Stimulated activated CD4-positive, alpha-beta T cell treated with anti-CD3 and anti-CD28 coated beads, Interleukin-2, amount 100 ng/mL, for 4 hours (primary cell): ENCODE measurements at regions not wholly inside any gene's neighbourhood (a gene's known extent, or its start where the extent isn't known, plus 50 kb on each side); places are given as distances from the start of the nearest gene placed in this dataset.
"Not testable (repeated sequence)": the region's sequence is repeated elsewhere in the genome, so short reads cannot be mapped to it uniquely, and the experiment has no call there.

Experiments
- DNase-seq: peaks from one replicate; pipeline ENCODE4 v3.0.0-alpha.2; 2020; ENCODE audit warnings: low read depth

DNA sequence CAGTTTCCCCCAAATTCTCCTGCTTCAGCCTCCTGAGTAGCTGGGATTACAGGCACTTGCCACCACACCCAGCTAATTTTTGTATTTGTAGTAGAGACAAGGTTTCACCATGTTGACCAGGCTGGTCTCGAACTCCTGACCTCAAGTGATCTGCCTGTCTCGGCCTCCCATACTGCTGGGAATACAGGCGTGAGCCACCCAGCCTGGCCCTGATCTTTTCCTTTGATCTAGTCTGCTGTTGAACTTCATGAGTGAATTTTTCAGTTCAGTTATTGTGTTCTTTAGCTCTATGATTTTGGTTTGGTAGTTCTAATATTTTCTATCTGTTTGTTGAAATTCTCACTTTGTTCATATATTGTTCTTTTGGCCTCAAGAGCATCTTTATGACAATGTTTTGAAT, 83.4 kb upstream of the RAP2C start:
- DNase-seq: not testable (repeated sequence)

DNA sequence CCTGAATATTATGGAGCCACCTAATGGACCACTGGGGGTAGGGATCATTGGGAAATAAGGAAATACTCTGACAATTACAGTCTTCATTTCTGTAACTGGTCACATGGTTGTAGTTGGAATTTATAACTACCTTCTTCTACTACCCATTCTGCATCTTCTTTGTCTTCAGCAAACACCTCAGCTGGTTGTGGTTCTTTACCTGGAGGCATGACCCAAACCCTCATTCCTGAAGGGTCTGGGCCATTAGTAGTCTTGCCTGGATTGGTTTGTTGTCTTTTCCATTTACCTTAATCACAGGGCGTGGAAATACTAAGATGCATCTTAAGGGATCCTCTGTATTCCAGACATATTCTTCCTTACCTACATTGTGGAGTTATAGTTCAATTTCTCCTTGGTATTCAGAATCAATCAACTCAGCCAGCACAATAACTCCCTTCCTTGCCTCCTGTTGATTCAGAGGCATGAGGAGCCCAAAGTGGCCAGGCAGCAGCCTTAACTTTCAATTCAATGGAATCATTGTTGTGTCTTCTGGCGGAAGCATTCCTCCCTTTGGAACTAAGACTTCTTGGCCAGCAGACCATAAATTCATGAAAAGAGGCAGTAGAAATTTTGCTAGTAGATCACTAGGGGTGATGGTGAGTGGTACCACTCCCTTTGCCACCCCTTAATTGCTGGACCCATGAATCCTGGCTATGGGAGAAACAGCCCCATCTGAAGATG, 75.7 kb upstream of the RAP2C start:
- no peak for DNase-seq

DNA sequence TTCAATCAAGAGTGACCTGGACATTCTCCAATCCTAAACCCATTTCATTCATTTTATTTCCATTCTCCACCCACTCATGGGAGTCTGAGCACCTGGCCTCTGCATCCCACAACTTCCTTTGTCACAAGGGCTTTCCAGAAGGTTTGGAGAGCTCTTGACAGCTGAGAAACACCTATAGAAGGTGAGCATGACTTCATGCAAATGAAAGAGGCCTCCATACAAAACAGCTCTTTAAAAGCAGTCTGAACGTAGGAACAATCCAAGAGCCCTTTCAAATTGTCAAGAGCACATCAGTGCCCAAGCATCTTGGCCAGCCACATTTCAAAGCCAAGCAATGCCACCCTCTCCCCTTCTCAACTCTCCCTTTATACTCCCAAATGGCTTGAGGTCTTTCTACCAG, 74.9 kb upstream of the RAP2C start:
- no peak for DNase-seq

DNA sequence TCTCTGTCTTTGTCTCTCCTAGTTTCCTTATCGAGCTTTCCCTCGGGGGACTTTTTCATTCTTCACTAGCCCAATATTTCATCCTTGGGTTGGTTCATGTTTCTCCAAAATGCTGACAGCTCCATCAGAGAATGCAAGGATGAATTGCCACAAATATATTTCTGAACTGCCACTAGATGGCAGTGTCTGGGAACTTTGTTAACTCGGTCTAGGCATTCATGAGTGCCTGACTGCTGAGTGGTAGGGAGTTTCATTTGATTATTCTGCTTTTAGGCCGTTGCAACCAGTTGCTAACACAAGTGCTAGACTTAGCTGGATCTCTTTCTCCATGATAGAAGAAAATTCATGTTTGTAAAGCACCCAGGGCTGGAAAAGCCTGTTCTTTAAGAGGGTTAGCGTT, 73.5 kb upstream of the RAP2C start:
- peak; percentile 2 for DNase-seq

DNA sequence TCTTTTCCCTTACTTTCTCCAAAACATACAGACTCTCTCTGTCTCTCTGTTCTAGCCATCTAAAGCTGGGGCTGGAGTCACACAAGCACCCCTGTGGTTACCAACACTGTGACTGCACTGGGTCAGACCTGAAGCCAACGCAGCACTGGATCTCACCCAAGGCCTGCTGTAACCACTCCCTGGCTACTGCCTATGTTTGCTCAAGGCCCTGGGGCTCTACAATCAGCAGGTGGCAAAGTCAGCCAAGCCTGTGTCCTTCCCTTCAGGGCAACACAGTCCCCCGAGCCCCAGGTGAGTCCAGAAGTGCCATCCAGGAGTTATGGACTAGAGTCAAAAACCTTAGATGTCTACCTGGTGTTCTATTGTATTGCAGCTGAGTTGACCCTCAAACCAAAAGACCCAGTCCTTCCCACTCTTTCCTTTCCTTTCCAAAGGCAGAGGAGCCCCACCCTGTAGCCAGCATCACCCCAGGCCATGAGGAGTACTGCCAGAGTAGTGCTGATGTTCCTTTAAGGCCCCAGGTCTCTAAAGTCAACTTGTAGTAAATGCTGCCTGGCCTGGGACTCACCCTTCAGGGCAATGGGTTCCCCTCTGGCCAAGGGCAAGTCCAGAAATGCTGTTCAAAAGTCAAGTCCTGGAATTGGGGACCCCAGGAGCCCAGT, 58.8 kb upstream of the RAP2C start:
- no peak for DNase-seq

DNA sequence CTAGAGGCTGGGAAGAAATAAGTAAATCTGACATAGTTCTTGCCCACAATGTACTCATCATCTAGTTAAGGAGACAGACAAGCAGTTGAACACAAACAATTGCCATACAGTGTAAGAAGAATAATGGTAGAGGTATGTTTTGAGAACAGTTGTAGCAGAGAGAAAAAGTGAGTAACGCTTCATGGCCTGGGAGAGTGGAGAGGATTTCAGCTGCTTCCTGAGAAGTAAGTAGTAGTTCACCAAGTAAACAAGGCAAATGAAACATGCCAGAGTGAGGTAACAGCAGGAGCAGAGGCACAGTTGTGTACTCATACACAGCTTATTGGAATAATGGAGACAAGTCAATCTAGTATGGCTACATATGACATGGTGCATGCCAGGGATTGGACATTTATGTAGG, 53.6 kb upstream of the RAP2C start:
- no peak for DNase-seq

DNA sequence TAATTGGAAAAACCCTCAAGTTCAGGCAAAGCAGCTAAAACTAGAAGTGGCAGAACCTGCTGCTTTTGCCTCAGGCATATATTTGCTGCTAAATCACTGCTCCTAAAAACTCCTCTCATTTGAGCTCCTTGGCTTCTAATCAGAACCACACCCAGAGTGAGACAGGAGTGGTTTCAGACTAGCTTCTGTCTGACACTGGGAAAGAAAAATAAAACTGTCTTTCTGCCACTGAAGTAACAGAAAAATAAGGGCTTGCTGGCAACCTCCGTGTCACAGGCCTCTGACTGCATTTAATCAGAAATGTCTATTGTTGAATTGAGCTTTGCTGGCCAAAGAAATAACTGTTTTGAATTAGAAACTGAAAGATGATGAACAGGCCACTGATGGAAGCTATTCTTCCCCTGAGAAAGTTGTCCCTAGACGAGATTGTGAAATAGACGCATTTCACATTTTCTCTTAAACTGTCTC, 52.1 kb upstream of the RAP2C start:
- no peak for DNase-seq

DNA sequence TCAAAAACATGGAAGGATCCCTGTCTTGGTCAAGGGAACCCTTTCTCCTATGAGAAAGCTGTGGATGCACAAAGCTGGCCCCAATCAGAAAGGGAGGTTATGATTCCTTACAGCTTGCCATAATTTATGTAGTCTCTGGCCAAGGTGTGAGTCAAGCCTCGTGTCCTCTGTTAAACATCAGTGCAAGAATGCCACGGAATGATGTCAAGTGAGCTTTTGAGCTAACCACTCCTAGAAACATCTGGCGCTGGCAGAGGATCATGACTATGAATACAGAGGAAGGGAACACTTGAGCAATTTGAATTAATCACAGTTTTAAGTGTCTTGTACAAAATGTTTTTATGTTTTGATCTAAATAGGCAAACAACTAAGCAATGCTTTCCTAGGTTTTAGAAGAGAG, 51.5 kb upstream of the RAP2C start:
- DNase-seq: no peak

DNA sequence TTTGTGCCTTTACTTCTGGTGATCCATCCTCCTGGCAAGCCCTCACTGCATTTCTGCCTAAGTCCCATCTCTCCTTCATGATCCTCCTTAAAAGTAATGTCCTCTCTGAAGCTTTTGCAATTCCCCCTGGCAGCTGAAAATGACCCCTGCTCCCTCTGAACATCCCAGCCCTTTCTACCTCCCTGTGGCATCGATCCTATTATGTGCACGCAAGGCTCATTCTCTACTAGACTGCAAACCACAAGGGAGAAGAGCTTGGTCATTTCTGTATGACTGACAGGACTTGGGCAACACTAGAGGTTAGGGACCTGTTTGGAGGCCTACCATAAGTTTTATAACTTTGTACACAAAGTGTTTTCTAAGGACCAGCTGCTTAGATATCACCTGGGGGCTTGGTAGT, 50.8 kb upstream of the RAP2C start:
- DNase-seq: no peak
